HG03045 (cell line): ENCODE measurements at regions not wholly inside any gene's neighbourhood (a gene's known extent, or its start where the extent isn't known, plus 50 kb on each side); places are given as distances from the start of the nearest gene placed in this dataset.
"Not testable (repeated sequence)": the region's sequence is repeated elsewhere in the genome, so short reads cannot be mapped to it uniquely, and the experiment has no call there.

Experiments used
- ATAC-seq: cut with Tn5 transposase; IDR thresholded peaks from one replicate; pipeline ENCODE4 v1.9.1; 2021; ENCODE audit warnings: mild to moderate bottlenecking, moderate library complexity; ENCODE audit not compliant: unreplicated experiment

- ATAC-seq, result no peak
Observed at GRCh38 chr5:98334946-98335345, 438.5 kb upstream of the RGMB start.

DNA sequence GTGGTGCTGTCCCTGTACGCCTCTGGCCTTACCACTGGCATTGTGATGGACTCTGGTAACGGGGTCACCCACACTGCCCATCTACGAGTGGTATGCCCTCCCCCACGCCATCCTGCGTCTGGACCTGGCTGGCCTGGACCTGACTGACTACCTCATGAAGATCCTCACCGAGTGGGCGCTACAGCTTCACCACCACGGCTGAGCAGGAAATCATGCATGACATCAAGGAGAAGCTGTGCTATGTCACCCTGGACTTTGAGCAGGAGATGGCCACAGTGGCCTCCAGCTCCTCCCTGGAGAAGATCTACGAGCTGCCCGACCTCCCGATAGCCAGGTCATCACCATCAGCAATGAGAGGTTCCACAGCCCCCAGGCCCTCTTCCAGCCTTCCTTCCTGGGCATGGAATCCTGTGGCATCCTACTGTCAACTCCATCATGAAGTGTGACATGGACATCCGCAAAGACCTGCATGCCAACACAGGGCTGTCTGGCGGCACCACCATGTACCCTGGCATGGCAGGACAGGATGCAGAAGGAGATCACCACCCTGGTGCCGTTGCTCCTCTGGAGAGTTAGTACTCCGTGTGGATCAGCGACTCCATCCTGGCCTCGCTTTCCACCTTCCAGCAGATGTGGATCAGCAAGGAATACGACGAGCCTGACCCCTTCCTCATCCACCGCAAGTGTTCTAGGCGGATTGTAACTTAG lies 434.2 kb upstream of the RGMB start:
- no peak for ATAC-seq

DNA sequence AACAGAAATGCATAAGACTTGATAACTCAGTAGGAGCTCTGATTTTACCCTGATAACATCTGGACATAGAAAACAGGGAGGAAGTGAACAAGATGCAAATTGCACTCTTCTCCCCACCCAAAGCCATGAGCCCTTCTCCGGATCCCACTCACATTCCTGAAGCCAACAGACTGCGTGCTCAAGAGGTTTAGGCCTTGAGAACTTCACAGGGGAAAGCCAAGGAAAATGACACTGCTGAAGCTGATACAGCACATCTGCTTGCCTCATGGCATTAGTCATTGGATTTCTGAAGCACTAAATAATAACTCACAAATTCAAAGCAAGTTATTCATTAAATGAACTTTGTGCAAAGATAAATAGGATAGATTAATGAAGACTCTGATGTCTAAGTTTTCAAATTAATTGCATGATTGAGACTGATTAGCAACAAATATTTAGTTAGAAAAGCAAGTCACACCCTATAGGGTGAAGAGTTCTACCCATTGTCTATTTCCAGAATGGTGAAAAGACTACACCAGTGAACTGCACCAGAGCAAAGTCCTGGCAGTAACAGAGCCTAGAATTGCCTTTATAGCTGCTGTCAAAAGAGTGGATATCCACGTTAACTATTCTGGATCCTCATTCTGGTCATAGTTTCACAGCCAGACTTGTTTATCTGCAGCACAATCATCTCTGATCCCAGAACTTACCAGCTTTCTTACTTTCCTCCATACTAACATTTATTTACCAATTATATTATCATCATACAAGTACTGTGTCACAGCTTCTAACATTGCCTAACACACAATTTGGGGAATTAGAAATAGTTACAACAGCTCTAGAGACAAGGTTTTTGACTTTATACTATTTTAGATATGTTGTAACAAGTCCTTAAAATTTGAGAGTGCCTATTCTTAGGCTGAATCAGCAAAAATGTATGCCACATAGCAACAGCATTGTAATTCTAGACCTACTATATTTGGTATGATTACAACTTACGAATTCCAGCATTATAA lies 432.1 kb upstream of the RGMB start:
- ATAC-seq, result no peak

DNA sequence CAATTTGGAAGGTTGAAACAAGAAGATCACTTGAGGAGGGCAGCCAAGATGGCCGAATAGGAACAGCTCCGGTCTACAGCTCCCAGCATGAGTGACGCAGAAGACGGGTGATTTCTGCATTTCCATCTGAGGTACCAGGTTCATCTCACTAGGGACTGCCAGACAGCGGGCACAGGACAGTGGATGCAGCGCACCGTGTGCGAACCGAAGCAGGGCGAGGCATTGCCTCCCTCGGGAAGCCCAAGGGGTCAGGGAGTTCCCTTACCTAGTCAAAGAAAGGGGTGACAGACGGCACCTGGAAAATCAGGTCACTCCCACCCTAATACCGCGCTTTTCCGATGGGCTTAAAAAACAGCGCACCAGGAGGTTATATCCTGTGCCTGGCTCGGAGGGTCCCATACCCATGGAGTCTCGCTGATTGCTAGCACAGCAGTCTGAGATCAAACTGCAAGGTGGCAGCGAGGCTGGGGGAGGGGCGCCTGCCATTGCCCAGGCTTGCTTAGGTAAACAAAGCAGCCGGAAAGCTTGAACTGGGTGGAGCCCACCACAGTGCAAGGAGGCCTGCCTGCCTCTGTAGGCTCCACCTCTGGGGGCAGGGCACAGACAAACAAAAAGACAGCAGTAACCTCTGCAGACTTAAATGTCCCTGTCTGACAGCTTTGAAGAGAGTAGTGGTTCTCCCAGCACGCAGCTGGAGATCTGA lies 430.4 kb upstream of the RGMB start:
- not testable (repeated sequence) for ATAC-seq

DNA sequence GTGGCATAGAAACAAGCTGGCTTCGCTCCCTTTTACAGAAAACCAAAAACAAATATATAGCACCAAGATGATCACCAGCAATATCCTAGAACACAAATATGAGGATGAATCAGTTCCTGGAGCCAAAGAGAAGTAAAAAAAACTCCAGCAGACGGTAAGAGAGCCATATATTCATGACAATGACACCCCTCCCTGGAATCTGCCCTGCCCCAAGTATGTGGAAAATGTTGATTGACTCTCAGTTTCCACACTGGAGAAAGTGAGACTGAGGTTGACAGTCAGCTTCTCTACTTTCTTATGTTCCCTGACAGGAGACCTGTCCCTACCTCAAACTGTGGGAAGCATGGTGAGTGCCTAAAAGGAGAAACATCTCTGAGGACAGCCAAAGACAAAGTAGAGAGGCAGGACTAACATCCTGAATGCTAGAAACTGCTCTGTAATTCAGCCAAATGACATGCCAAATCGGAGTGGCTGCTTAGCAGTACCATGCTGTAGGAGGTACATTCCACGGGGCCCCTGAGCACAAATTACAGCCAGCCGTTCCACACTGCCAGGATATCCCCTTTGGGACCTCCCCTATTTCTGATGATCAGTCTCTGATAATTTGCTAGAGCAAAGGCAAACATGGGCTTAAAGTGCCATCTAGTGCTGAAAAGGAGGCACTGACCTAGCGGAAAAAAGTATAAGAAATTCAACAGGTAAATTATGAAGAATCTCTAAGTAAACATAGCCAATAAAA lies 424.0 kb upstream of the RGMB start:
- no peak for ATAC-seq

- no peak for ATAC-seq
Observed at GRCh38 chr5:98349990-98350365, 423.5 kb upstream of the RGMB start.

DNA sequence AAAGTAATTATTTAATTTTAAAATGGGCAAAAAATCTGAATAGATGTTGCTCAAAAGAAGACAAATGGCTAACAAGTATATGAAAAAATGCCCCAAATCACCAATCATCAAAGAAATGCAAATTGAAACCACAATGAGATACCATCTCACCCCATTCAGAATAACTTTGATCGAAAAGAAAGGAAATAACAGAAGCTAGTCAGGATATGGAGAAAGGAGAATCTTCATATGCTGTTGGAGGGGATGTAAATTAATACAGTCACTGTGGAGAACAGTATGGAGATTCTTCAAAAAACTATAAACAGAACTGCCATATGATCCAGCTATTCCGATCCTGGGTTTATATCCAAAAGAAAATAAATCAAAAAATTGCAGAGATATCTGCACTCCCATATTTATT lies 418.5 kb upstream of the RGMB start:
- no peak for ATAC-seq

- no peak for ATAC-seq
Observed at GRCh38 chr5:98360548-98360947, 412.9 kb upstream of the RGMB start.

DNA sequence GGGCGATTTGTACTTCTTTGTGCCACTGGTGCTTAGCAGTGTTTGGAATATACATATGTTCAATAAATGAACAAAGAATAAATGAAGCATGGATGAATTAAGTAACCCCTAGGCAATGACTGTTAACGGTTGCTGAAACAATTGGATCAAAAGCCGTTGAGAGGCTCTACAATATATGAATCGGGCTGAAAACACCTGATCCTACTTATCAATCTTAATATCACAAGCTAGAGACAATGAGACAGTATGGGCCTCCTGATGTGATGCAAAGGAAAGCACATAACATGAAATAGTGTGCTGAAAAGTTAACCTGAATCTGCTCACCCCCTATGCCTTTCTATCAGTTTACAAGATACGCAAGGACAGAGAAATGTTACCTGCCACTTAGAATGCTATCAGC lies 410.3 kb upstream of the RGMB start:
- no peak for ATAC-seq

DNA sequence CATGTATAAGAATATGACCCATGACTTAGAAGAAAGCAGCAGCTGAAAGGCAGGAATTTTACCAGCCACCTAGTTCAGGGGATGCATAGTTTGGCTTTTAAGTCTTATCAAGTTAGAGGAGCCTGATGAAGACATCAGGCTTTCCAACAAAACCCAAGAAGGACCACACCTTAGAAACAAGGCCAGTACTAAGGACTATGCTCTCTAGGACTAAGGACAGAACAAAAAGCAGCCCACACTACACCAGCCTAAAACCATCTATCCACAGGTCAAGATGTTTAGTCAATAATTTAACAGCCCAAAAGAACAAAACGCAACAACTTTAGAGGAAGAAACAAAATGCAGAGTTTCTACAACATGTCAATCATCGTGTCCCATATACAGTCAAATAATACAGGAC lies 408.9 kb upstream of the RGMB start:
- ATAC-seq, result no peak

- no peak for ATAC-seq
Observed at GRCh38 chr5:98365126-98365525, 408.3 kb upstream of the RGMB start.

DNA sequence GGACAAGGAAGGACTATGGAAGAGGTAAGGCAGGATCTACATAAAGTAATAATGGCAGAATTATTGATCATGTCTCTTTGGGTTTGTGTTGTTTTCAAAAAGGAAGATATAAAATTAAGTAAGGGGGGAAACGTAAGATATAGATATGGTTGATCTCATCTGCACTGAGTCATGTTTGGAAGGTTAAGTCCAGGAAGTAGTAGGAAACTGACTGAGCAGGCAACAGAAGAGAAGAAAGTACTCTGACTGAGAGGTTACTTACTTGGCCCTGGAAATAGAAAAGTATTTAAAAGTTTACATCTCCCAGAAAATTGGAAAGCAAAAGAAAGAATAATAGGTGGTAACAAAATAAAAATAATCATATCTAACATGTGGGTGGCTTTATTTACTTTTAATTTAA lies 405.3 kb upstream of the RGMB start:
- ATAC-seq, result no peak

GRCh38 chr5:98372351-98372750 lies 401.1 kb upstream of the RGMB start:
- ATAC-seq, result no peak

GRCh38 chr5:98391921-98392625 lies 381.4 kb upstream of the RGMB start:
- ATAC-seq, result no peak

DNA sequence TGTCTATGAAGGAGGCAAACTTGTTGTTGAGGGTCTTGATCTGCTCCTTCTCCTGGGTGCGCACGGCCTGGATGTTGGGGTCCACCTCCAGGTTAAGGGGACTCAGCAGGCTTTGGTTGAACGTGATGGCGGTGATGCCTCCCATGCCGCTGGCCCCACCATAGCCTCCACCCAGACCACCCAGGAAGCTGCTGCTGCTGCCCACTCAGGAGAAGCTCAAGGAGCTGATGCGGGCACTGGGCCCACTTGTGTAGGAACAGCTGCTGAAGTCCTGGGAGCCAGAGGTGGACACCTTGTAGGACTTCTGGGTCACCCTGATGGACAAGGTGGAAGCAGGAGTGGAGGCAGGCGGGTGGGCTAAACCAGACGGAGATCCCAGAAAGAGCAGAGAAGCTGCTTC lies 380.3 kb upstream of the RGMB start:
- ATAC-seq, result not testable (repeated sequence)

DNA sequence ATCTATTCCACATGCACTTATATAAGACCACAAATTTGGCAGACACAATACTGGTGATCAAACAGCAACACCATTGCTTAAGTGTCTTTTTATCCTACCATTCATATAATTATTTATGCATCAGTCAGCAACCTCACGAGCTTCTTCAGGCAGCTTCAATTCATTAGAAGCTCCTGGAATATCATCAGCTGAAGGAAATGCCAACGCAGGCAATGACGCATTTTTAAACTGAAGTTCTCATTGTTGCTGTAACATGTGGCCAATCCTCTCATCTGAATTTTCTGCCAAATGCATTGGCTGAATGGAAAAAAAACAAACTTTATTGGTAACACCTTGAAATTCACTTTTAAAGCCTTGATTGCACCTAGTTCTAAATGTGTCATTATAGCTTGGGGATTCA lies 376.4 kb upstream of the RGMB start:
- ATAC-seq, result no peak

GRCh38 chr5:98398465-98398864 lies 375.0 kb upstream of the RGMB start:
- no peak for ATAC-seq

- ATAC-seq, result no peak
Observed at GRCh38 chr5:98401656-98402055, 371.8 kb upstream of the RGMB start.

GRCh38 chr5:98402130-98402529 lies 371.3 kb upstream of the RGMB start:
- ATAC-seq, result no peak

DNA sequence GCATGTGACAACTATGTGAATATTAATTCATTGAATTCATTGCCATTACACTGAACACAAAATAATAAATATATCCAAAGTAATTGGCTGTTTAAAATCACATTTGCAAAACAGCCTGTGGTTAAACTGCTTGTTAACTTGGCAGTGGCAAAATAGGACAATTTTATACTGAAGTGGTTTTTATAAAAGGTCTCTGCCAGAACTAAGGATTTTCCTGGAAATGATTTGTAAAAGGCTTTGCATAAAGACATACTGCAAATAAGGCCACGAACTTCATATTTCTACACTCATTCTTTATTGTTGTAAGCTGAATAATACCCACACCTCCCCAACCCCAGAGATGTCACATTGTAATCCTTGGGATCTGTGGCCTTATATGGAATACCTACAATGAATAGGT lies 370.3 kb upstream of the RGMB start:
- ATAC-seq, result no peak
